Liver (tissue), 8 donors: ENCODE measurements at regions not wholly inside any gene's neighbourhood (a gene's known extent, or its start where the extent isn't known, plus 50 kb on each side); places are given as distances from the start of the nearest gene placed in this dataset.

ENCODE experiments used
- DNase-seq: peaks from one replicate; pipeline ENCODE4 v3.0.0-alpha.2; 2017; ENCODE audit warnings: low spot score
- H3K27ac ChIP-seq, 2 donors: one replicate each; pipeline ENCODE4 v1.7.0; 2013; ENCODE audit warnings: inconsistent platforms in 2 of 2, low read length in 2 of 2, control low read depth in 1 of 2, low read depth in 1 of 2, mild to moderate bottlenecking in 1 of 2
- H3K27me3 ChIP-seq, 4 donors: one replicate each; pipeline versions ENCODE4 v1.6.1 to v1.7.0; 2013; ENCODE audit warnings: low read length in 3 of 4, inconsistent platforms in 1 of 4, mild to moderate bottlenecking in 1 of 4, moderate library complexity in 1 of 4; ENCODE audit not compliant: control insufficient read depth in 4 of 4, insufficient read depth in 4 of 4
- H3K36me3 ChIP-seq, 4 donors: one replicate each; pipeline versions ENCODE4 v1.6.1 to v1.7.0; 2013; ENCODE audit warnings: low read length in 3 of 4, mild to moderate bottlenecking in 3 of 4, low read depth in 1 of 4, moderate library complexity in 1 of 4; ENCODE audit not compliant: control insufficient read depth in 4 of 4, insufficient read depth in 3 of 4
- H3K4me1 ChIP-seq, 4 donors: one replicate each; pipeline versions ENCODE4 v1.6.1 to v1.7.0; 2013; ENCODE audit warnings: low read length in 3 of 4, mild to moderate bottlenecking in 3 of 4, moderate library complexity in 1 of 4; ENCODE audit not compliant: control insufficient read depth in 4 of 4, insufficient read depth in 4 of 4
- H3K4me3 ChIP-seq, 3 donors: one replicate each; pipeline versions ENCODE4 v1.6.1 to v1.7.0; 2013; ENCODE audit warnings: low read length in 3 of 3, control low read depth in 1 of 3, low read depth in 1 of 3, mild to moderate bottlenecking in 1 of 3
- H3K9ac ChIP-seq, 2 donors: one replicate each; pipeline ENCODE4 v1.7.0; 2013; ENCODE audit warnings: low read length in 2 of 2, mild to moderate bottlenecking in 2 of 2, moderate library complexity in 2 of 2, control low read depth in 1 of 2, low read depth in 1 of 2
- H3K9me3 ChIP-seq, 4 donors: one replicate each; pipeline versions ENCODE4 v1.6.1 to v1.7.0; 2013; ENCODE audit warnings: low read length in 3 of 4; ENCODE audit not compliant: control insufficient read depth in 4 of 4
- EGR1 ChIP-seq, 2 donors: IDR thresholded peaks; 2 replicates each; pipeline ENCODE4 v1.6.1; 2016 to 2018; ENCODE audit warnings: antibody characterized with exemption in 2 of 2, low read depth in 2 of 2
- FOXA2 ChIP-seq: IDR thresholded peaks from 2 replicates; pipeline ENCODE4 v1.6.1; 2016; ENCODE audit warnings: antibody characterized with exemption
- NR2F2 ChIP-seq: IDR thresholded peaks from 2 replicates; pipeline ENCODE4 v1.6.1; 2016; ENCODE audit warnings: antibody characterized with exemption
- RAD21 ChIP-seq, 2 donors: IDR thresholded peaks; 2 replicates each; pipeline ENCODE4 v1.6.1; 2016; ENCODE audit warnings: antibody characterized with exemption in 2 of 2, mild to moderate bottlenecking in 2 of 2
- RXRA ChIP-seq, 2 donors: IDR thresholded peaks; 2 replicates each; pipeline ENCODE4 v1.6.1; 2017 to 2018; ENCODE audit warnings: antibody characterized with exemption in 2 of 2, mild to moderate bottlenecking in 1 of 2
- SP1 ChIP-seq: IDR thresholded peaks from 2 replicates; pipeline ENCODE4 v1.6.1; 2018; ENCODE audit warnings: antibody characterized with exemption, mild to moderate bottlenecking
- TAF1 ChIP-seq: conservative IDR thresholded peaks from 2 replicates; pipeline ENCODE4 v1.6.1; 2016; ENCODE audit warnings: antibody characterized with exemption, mild to moderate bottlenecking
- YY1 ChIP-seq: IDR thresholded peaks from 2 replicates; pipeline ENCODE4 v1.6.1; 2016; ENCODE audit warnings: antibody characterized with exemption, mild to moderate bottlenecking
- WGBS: extraction: QIAGEN DNeasy Blood & Tissue Kit; methylation state at CpG from one replicate; pipeline ENCODE4 v1.1.7; 2013; 5-methylcytosine and 5-hydroxymethylcytosine counted together
- TF ChIP-seq, protein P1 (sequence below): IDR thresholded peaks from 2 replicates; pipeline ENCODE4 v1.6.1; 2016; ENCODE audit warnings: antibody characterized with exemption, mild to moderate bottlenecking
- TF ChIP-seq, protein P2 (sequence below): fragments of 150-350 bp; IDR thresholded peaks from 2 replicates; pipeline ENCODE4 v1.5.1; 2017; ENCODE audit warnings: improper control_type of control experiment, low read depth, low read length; ENCODE audit not compliant: missing input control
- TF ChIP-seq, protein P3 (sequence below): IDR thresholded peaks from 2 replicates; pipeline ENCODE4 v1.6.1; 2016; ENCODE audit warnings: antibody characterized with exemption
- TF ChIP-seq, protein P4 (sequence below): IDR thresholded peaks from 2 replicates; pipeline ENCODE4 v1.6.1; 2016; ENCODE audit warnings: antibody characterized with exemption
- donor health status: healthy.
- donor health status: healthy.
- donor health status: healthy.
- donor health status: healthy.
- donor health status: healthy.

DNA sequence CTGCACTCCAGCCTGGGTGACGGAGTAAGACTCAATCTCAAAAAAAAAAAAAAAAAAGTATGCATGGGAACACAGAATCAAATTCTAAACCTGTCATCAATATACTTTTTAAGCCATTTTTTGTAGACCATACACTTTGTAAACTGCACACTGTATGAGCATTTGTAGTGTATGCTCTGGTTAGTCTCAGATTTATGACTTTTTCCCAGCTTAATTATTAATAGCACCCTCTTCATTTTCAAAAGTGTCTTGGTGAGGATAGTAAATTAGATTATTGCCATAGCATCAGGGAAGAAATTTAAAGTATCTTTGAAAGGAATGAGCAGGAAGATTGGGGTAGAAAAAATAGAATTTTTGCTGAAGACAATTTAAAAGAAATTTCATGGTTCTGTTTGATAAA is 330.8 kb upstream of the RSPO3 start:
- H3K4me3 ChIP-seq = no peak overlapping the region
- H3K36me3 ChIP-seq = no peaks in the 10 kb centered on the region
- no peaks in the 10 kb centered on the region for H3K9me3 ChIP-seq
- TF ChIP-seq FOXA2 (no peak), EGR1 (IDR thresholded peaks at IDR 0.05; ENCODE audit: low read depth in 2 of 2) (no peak), RXRA (IDR thresholded peaks at IDR 0.05) (no peak), SP1 (no peak), YY1 (no peak), TAF1 (no peak)
- TF ChIP-seq, protein P1, sequence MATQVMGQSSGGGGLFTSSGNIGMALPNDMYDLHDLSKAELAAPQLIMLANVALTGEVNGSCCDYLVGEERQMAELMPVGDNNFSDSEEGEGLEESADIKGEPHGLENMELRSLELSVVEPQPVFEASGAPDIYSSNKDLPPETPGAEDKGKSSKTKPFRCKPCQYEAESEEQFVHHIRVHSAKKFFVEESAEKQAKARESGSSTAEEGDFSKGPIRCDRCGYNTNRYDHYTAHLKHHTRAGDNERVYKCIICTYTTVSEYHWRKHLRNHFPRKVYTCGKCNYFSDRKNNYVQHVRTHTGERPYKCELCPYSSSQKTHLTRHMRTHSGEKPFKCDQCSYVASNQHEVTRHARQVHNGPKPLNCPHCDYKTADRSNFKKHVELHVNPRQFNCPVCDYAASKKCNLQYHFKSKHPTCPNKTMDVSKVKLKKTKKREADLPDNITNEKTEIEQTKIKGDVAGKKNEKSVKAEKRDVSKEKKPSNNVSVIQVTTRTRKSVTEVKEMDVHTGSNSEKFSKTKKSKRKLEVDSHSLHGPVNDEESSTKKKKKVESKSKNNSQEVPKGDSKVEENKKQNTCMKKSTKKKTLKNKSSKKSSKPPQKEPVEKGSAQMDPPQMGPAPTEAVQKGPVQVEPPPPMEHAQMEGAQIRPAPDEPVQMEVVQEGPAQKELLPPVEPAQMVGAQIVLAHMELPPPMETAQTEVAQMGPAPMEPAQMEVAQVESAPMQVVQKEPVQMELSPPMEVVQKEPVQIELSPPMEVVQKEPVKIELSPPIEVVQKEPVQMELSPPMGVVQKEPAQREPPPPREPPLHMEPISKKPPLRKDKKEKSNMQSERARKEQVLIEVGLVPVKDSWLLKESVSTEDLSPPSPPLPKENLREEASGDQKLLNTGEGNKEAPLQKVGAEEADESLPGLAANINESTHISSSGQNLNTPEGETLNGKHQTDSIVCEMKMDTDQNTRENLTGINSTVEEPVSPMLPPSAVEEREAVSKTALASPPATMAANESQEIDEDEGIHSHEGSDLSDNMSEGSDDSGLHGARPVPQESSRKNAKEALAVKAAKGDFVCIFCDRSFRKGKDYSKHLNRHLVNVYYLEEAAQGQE = no peak
- TF ChIP-seq, protein P2, sequence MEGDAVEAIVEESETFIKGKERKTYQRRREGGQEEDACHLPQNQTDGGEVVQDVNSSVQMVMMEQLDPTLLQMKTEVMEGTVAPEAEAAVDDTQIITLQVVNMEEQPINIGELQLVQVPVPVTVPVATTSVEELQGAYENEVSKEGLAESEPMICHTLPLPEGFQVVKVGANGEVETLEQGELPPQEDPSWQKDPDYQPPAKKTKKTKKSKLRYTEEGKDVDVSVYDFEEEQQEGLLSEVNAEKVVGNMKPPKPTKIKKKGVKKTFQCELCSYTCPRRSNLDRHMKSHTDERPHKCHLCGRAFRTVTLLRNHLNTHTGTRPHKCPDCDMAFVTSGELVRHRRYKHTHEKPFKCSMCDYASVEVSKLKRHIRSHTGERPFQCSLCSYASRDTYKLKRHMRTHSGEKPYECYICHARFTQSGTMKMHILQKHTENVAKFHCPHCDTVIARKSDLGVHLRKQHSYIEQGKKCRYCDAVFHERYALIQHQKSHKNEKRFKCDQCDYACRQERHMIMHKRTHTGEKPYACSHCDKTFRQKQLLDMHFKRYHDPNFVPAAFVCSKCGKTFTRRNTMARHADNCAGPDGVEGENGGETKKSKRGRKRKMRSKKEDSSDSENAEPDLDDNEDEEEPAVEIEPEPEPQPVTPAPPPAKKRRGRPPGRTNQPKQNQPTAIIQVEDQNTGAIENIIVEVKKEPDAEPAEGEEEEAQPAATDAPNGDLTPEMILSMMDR = no peak
- TF ChIP-seq, protein P3, sequence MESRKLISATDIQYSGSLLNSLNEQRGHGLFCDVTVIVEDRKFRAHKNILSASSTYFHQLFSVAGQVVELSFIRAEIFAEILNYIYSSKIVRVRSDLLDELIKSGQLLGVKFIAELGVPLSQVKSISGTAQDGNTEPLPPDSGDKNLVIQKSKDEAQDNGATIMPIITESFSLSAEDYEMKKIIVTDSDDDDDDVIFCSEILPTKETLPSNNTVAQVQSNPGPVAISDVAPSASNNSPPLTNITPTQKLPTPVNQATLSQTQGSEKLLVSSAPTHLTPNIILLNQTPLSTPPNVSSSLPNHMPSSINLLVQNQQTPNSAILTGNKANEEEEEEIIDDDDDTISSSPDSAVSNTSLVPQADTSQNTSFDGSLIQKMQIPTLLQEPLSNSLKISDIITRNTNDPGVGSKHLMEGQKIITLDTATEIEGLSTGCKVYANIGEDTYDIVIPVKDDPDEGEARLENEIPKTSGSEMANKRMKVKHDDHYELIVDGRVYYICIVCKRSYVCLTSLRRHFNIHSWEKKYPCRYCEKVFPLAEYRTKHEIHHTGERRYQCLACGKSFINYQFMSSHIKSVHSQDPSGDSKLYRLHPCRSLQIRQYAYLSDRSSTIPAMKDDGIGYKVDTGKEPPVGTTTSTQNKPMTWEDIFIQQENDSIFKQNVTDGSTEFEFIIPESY = no peak
- TF ChIP-seq, protein P4, sequence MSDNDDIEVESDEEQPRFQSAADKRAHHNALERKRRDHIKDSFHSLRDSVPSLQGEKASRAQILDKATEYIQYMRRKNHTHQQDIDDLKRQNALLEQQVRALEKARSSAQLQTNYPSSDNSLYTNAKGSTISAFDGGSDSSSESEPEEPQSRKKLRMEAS = no peak
- H3K9ac ChIP-seq = no peak overlapping the region
- DNase-seq = no peak
- H3K27me3 ChIP-seq = no peaks in the 10 kb centered on the region
- H3K27ac ChIP-seq = no peak overlapping the region
- WGBS = 97% methylated on average over 1 of the region's 1 CpG
- no peaks in the 10 kb centered on the region for H3K4me1 ChIP-seq

DNA sequence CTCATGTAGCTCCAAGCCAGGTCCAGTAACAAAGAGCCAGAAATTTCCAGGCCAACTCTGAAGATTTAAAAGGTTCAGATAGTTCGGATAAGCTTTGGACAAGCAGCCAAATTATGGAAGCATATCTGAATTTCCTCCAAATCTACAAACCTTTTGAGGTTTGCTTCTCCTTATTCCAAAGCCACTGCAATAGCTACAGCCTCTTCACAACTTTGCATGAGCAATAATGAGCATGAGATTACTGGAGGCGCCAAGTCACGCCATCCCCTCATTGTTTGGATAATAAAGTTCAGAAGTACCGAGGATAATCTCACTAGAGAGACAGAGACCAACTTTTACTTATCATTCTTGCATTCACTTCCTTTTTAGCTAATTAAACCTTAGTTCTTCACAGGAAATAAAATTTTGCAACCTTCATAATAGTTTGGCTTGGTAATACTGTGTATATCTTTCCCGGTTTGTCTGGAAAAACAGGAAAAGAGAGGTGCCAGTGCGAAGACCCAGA is 329.6 kb upstream of the RSPO3 start:
- H3K4me3 ChIP-seq = no peak overlapping the region
- no peaks in the 10 kb centered on the region for H3K36me3 ChIP-seq
- TF ChIP-seq FOXA2 (no peak), NR2F2 (peak; percentile 56), RAD21 (IDR thresholded peaks at IDR 0.05) (peak in 1 of 2 donors; percentile 9)
- H3K4me1 ChIP-seq = no peaks in the 10 kb centered on the region
- no peaks in the 10 kb centered on the region for H3K9me3 ChIP-seq
- H3K27me3 ChIP-seq = no peaks in the 10 kb centered on the region
- 62% methylated on average over 6 of the region's 6 CpGs for WGBS
- H3K27ac ChIP-seq = no peak overlapping the region
- DNase-seq = no peak
- H3K9ac ChIP-seq = no peak overlapping the region
